ENCODE measurements at regions not wholly inside any gene's neighbourhood (a gene's known extent, or its start where the extent isn't known, plus 50 kb on each side); places are given as distances from the start of the nearest gene placed in this dataset.

GRCh38 chr3:55178336-55178735 is 250.5 kb upstream of the LRTM1 start:
- no peaks in the 10 kb centered on the region for H3K9me3 ChIP-seq (replicated peaks in 1 of 3)
- H3K27ac ChIP-seq = no peak overlapping the region
- WGBS, 4 donors = 88 to 90% (median 89%) methylated on average over 3 of the region's 3 CpGs
- H3K4me3 ChIP-seq = no peak overlapping the region
- H3K4me1 ChIP-seq (replicated peaks in 1 of 2) = no peaks in the 10 kb centered on the region
- TF ChIP-seq CTCF (IDR thresholded peaks at IDR 0.05) = no peak
- peaks cover 4% of the 10 kb centered on the region for H3K27me3 ChIP-seq
- intact Hi-C loops (cut with DNase I) = loop anchor here in 1 of 2 donors (10.0 kb wide), 1 partner anchor 224 kb away; no protein-coding TSS in a partner anchor
- no peak for DNase-seq
- no peaks in the 10 kb centered on the region for H3K36me3 ChIP-seq (replicated peaks in 1 of 2)

GRCh38 chr3:55177749-55178148 is 249.9 kb upstream of the LRTM1 start:
- no peaks in the 10 kb centered on the region for H3K36me3 ChIP-seq (replicated peaks in 1 of 2)
- no peak for DNase-seq
- WGBS, 4 donors = 54 to 75% (median 67%) methylated on average over 6 of the region's 6 CpGs
- no peaks in the 10 kb centered on the region for H3K9me3 ChIP-seq (replicated peaks in 1 of 3)
- no peaks in the 10 kb centered on the region for H3K4me1 ChIP-seq (replicated peaks in 1 of 2)
- no peak overlapping the region for H3K27ac ChIP-seq
- H3K27me3 ChIP-seq = peaks cover 4% of the 10 kb centered on the region
- no peak for TF ChIP-seq POLR2A (IDR thresholded peaks at IDR 0.05)
- TF ChIP-seq CTCF (IDR thresholded peaks at IDR 0.05) = no peak
- intact Hi-C loops (cut with DNase I) = loop anchor here in 1 of 2 donors (10.0 kb wide), 1 partner anchor 223 kb away; no protein-coding TSS in a partner anchor
- H3K4me3 ChIP-seq = no peak overlapping the region

GRCh38 chr3:55175423-55175822 is 247.6 kb upstream of the LRTM1 start:
- 75 to 82% (median 77%) methylated on average over 2 of the region's 2 CpGs for WGBS, 4 donors
- H3K4me1 ChIP-seq (replicated peaks in 1 of 2) = no peaks in the 10 kb centered on the region
- H3K27ac ChIP-seq = no peak overlapping the region
- H3K9me3 ChIP-seq (replicated peaks in 1 of 3) = no peaks in the 10 kb centered on the region
- H3K4me3 ChIP-seq = no peak overlapping the region
- H3K36me3 ChIP-seq (replicated peaks in 1 of 2) = no peaks in the 10 kb centered on the region
- intact Hi-C loops (cut with DNase I) = loop anchor here in 1 of 2 donors (10.0 kb wide), 1 partner anchor 221 kb away; no protein-coding TSS in a partner anchor
- TF ChIP-seq CTCF (IDR thresholded peaks at IDR 0.05) (no peak), POLR2A (IDR thresholded peaks at IDR 0.05) (no peak)
- H3K27me3 ChIP-seq = peaks cover 4% of the 10 kb centered on the region
- DNase-seq = no peak

- Histone ChIP-seq H3K4me1 (replicated peaks in 1 of 2) (no peaks in the 10 kb centered on the region), H3K27ac (no peak overlapping the region), H3K27me3 (peaks cover 4% of the 10 kb centered on the region), H3K36me3 (replicated peaks in 1 of 2) (no peaks in the 10 kb centered on the region), H3K4me3 (no peak overlapping the region), H3K9me3 (replicated peaks in 1 of 3) (no peaks in the 10 kb centered on the region)
- intact Hi-C loops (cut with DNase I) = loop anchor here in 1 of 2 donors (10.0 kb wide), 1 partner anchor 220 kb away; no protein-coding TSS in a partner anchor
- DNase-seq = no peak
- 84 to 90% (median 88%) methylated on average over 4 of the region's 4 CpGs for WGBS, 4 donors
- TF ChIP-seq POLR2A (IDR thresholded peaks at IDR 0.05) (no peak), CTCF (IDR thresholded peaks at IDR 0.05) (no peak)
These were observed 246.9 kb upstream of the LRTM1 start for GRCh38 chr3:55174747-55175146.
